ENCODE measurements at regions not wholly inside any gene's neighbourhood (a gene's known extent, or its start where the extent isn't known, plus 50 kb on each side); places are given as distances from the start of the nearest gene placed in this dataset.

GRCh38 chr6:156131221-156131903, 645.8 kb upstream of the ARID1B start:
- Histone ChIP-seq H3K4me1 (no peaks in the 10 kb centered on the region), H3K27me3 (no peaks in the 10 kb centered on the region), H3K27ac (peak overlapping the region in 1 of 4 donors; percentile 16), H3K36me3 (replicated peaks in 1 of 2; ENCODE audit: insufficient read depth in 1 of 2, low read depth in 2 of 2) (no peaks in the 10 kb centered on the region), H3K9me3 (no peaks in the 10 kb centered on the region), H3K4me3 (no peak overlapping the region)
- intact Hi-C loops (cut with DNase I): no loop called here
- 56 to 64% methylated on average over 6 of the region's 6 CpGs for WGBS, 2 donors
- ATAC-seq (no peak), DNase-seq (peak in 1 of 4 donors; percentile 41)
- TF ChIP-seq POLR2A (IDR thresholded peaks at IDR 0.05): no peak
- TF ChIP-seq CTCF (IDR thresholded peaks at IDR 0.05): no peak

- no peak overlapping the region for H3K4me3 ChIP-seq
- TF ChIP-seq POLR2A (IDR thresholded peaks at IDR 0.05): no peak
- no peak for TF ChIP-seq CTCF (IDR thresholded peaks at IDR 0.05)
- no peaks in the 10 kb centered on the region for H3K36me3 ChIP-seq (replicated peaks in 1 of 2; ENCODE audit: insufficient read depth in 1 of 2, low read depth in 2 of 2)
- H3K9me3 ChIP-seq: no peaks in the 10 kb centered on the region
- 55% methylated on average over 5 of the region's 5 CpGs for WGBS, 2 donors
- intact Hi-C loops (cut with DNase I): no loop called here
- no peaks in the 10 kb centered on the region for H3K27me3 ChIP-seq
- no peaks in the 10 kb centered on the region for H3K4me1 ChIP-seq
- DNase-seq: no peak
- ATAC-seq: no peak
- no peak overlapping the region for H3K27ac ChIP-seq
Observed at GRCh38 chr6:156126535-156126934, 650.6 kb upstream of the ARID1B start.

GRCh38 chr6:156125844-156126243, 651.3 kb upstream of the ARID1B start:
- Histone ChIP-seq H3K4me1 (no peaks in the 10 kb centered on the region), H3K36me3 (replicated peaks in 1 of 2; ENCODE audit: insufficient read depth in 1 of 2, low read depth in 2 of 2) (no peaks in the 10 kb centered on the region), H3K27ac (no peak overlapping the region), H3K27me3 (no peaks in the 10 kb centered on the region), H3K4me3 (no peak overlapping the region), H3K9me3 (no peaks in the 10 kb centered on the region)
- intact Hi-C loops (cut with DNase I): no loop called here
- 60 to 61% methylated on average over 2 of the region's 2 CpGs for WGBS, 2 donors
- ATAC-seq (no peak), DNase-seq (no peak)
- no peak for TF ChIP-seq POLR2A (IDR thresholded peaks at IDR 0.05)
- no peak for TF ChIP-seq CTCF (IDR thresholded peaks at IDR 0.05)

- TF ChIP-seq CTCF (IDR thresholded peaks at IDR 0.05) (no peak), POLR2A (IDR thresholded peaks at IDR 0.05) (no peak)
- Histone ChIP-seq H3K27ac (no peak overlapping the region), H3K9me3 (no peaks in the 10 kb centered on the region), H3K4me1 (no peaks in the 10 kb centered on the region), H3K4me3 (no peak overlapping the region), H3K36me3 (replicated peaks in 1 of 2; ENCODE audit: insufficient read depth in 1 of 2, low read depth in 2 of 2) (no peaks in the 10 kb centered on the region), H3K27me3 (no peaks in the 10 kb centered on the region)
- DNase-seq: no peak
- 64 to 76% methylated on average over 5 of the region's 5 CpGs for WGBS, 2 donors
- no peak for ATAC-seq
- intact Hi-C loops (cut with DNase I): no loop called here
Observed at GRCh38 chr6:156123731-156124130, 653.4 kb upstream of the ARID1B start.

- H3K36me3 ChIP-seq (replicated peaks in 1 of 2; ENCODE audit: insufficient read depth in 1 of 2, low read depth in 2 of 2): no peaks in the 10 kb centered on the region
- 59 to 67% methylated on average over 6 of the region's 6 CpGs for WGBS, 2 donors
- H3K9me3 ChIP-seq: no peaks in the 10 kb centered on the region
- TF ChIP-seq POLR2A (IDR thresholded peaks at IDR 0.05) (no peak), CTCF (IDR thresholded peaks at IDR 0.05) (no peak)
- intact Hi-C loops (cut with DNase I): no loop called here
- H3K27ac ChIP-seq: no peak overlapping the region
- H3K27me3 ChIP-seq: no peaks in the 10 kb centered on the region
- no peaks in the 10 kb centered on the region for H3K4me1 ChIP-seq
- H3K4me3 ChIP-seq: no peak overlapping the region
- DNase-seq (no peak), ATAC-seq (no peak)
Observed at GRCh38 chr6:156121973-156122372, 655.2 kb upstream of the ARID1B start.

Data from body of pancreas (tissue), 4 donors.